ENCODE measurements at regions not wholly inside any gene's neighbourhood (a gene's known extent, or its start where the extent isn't known, plus 50 kb on each side); places are given as distances from the start of the nearest gene placed in this dataset.

DNA sequence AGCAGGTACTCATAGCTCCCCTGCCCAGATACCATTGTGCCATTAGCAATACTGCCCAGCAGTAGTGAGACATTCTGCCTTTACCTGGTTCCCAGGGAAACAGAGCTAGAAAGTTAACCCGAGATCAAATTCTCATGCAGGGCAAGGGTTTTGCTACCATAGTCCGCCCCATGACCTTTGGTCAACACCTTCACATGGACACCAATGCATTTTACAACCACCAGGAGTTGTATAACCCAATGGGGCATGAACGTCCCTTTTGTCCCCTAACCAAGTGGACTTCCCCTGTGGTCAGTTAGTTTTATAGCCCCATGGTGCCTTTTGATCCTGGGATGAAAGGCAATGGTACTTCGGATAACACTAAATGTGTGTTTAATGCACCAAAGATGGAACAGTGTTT lies 151.7 kb upstream of the IQSEC1 start:
- no peak for DNase-seq

DNA sequence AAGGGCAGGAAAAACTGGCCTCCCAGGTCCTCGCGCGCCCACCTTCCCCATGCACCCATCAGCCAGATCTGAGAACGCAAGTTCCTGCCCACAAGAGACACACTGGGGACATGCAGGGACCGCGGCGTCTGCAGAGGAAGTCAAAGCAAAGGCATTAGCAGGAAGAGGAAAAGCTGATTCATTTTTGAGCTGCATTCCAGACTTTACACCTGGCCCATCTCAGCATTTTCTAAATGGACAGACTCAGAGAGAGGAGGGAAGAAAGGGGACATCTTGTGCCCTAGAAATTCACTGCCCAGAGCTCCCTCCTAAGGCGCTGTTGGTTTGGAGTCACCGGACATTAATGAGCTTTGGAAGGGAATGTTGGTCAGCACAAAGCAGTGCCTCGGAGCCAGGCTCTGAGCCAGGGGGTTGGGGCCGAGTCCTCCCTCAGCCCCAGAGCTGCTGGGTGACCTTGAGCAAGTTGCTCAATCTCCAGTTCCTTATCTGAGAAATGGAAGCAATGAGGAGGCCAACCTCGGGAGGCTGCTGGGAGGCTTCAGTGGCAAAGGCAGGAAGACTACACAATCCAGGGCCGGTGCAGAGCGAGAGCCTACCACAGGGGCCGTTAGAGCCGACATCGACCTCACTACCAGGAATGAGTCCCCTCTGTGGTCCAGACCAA lies 150.5 kb upstream of the IQSEC1 start:
- DNase-seq: no peak

DNA sequence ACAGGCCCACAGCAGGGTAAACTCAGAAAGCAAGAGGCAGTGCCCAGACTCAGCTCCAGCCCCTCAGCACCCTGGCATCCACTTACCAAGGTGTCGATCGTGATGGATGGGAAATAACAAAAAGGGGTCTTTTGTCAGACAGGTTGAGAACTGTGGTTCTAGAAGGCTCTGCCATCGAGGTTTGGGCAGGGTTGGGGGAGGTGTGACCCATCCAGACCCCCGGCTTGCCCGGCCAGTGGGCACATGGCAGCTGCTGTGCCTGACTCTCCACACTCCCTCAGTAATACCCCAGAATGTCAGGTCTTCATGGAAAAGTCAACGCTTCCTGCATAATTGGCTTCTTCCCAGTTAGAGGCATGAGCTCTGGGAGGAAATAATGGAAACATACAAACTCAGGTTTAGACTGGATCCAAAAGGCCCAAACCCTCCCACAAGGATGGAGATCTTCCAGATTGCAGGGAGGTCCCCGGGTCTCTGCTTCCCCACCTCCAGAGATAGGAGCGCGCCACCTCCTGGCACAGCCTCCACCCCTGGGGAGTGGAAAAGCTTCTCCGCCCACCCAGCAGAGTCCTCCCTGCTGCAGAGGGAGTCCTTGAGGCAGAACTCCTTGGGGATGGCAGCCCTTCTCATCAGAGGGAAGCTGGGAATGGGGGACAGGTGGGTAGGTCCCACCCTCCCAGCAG lies 149.8 kb upstream of the IQSEC1 start:
- no peak for DNase-seq

GRCh38 chr3:13222131-13222530 lies 148.9 kb upstream of the IQSEC1 start:
- no peak for DNase-seq

- DNase-seq: no peak
Measured at GRCh38 chr3:13221491-13222061, 148.3 kb upstream of the IQSEC1 start.

DNA sequence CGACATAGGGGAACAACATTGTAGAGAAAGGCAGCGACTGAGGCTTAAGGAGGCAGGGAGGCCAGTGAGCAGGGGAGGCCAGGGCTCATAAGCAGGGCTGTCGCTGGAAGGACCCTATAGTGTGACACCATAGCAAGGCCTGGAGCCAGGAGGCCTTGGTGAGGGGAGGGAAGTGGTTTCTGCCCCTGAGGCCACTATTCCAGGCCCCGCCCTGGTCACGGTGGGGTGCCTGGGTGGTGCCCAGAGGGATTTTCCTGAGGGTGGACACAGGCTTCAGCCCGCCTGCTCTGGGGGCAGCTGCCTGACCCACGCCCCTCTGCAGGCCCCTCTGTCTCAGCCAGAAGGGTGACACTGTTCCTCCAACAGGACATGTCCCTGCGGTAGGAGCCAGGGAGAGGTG lies 147.8 kb upstream of the IQSEC1 start:
- DNase-seq: no peak

DNA sequence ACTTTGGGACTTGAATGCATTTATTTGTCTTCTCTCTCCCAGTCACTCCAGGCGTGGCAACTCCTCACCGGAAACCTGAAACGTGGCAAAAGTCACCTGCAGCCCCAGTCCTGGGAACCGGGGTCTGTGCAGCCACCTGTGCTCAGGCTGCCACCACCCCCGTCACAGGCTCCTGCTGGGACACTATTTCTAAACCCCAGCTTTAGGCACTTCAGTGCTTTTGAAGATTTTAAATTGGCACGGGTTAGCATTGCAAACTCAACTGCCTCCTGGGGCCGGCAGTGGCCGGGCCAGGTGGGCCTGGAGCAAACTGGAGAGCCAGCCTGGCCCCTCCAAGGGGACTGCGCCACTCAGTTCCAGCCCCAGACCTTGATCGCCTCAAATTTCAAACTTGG lies 146.7 kb upstream of the IQSEC1 start:
- no peak for DNase-seq

DNA sequence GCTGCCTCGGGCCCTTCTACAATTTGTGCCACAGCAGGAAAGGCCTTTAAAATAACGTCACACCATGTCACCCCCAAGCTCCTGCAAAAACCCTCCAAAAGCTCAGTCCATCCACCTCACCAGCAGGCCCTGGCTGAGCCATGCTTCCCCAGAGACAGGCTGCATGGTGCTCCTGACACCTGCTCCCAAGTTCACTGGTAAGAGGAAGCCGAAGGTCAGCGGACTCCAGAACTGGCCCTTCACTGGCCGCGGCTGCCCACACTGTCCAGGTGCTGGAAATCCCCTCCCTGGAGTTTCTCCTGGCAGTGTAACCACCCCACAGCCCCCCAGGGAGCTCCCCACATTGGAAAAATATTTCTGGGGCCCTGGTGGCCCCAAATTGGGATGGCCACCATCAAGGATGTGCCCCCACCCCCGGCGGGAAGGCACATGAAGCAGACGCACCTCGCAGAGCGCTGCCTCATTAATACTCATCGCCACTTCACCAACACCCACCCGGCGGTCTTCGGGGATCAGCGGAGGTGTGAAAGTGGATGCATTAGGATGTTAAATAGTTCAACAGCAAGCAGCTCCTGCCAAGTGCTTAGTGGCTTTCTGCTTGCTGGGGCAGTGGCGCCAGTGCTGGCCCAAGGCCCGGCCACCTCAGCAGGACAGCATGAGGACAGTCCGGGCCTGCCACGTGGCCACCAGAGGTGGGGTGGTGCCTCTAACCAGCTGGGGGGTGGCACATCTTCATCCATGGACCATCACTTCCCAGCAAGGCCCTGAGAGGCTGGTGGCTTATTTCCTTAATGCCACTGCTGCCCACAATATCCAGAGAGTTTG lies 146.1 kb upstream of the IQSEC1 start:
- DNase-seq: no peak

DNA sequence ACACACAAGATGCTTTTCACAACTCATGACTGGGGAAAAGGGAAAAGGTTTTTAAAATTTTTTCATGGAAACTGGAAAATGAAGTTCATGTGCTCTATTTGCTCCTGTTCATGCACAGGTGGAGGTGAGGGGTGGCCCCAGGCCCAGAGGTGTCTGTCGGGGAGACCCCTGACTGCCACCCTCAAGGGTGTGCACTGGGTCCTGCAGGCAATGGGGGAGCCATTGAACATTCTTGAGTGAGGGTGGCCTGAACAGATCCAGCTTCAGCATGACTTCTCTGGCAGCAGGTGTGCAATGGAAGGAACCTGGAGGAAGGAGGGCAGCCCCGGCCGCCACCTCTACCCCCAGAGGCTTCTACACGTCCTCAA lies 145.3 kb upstream of the IQSEC1 start:
- no peak for DNase-seq

DNA sequence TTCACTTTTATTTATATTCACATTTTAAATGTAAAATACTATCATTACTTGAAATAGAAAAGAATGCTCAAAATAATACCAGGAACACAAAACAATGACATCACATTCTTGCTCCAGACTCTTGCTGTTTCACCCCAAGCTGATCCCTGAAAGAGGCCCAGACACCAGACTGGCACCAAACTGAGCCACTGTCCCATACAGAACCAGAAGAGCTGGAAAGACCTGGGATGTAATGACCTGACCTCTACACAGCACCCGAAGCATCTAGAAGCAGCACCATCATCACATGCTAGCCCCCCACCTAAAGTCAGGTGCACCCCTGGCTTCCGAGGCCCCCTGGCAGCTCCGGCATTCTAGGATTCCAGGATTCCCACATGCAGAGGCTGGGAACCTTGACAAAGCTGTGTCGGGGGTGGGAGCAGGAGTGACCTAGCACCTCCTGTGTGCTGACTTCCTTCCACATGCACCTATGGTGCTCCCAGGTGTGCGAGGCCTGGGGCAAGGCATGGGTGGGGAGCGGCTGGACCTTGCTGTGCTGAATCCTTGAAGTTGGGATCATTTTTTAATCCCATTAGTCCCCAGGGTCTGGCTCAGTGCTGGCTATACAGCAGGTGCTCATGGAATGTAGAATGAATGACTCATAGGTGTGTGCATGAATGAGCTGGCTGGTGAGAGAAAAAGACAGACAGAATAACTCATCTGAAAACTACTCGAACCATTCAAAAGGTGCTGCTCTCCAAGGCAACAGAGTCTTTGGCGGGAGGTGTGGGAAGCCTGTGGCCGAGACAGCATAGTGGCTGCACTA lies 144.7 kb upstream of the IQSEC1 start:
- no peak for DNase-seq

DNA sequence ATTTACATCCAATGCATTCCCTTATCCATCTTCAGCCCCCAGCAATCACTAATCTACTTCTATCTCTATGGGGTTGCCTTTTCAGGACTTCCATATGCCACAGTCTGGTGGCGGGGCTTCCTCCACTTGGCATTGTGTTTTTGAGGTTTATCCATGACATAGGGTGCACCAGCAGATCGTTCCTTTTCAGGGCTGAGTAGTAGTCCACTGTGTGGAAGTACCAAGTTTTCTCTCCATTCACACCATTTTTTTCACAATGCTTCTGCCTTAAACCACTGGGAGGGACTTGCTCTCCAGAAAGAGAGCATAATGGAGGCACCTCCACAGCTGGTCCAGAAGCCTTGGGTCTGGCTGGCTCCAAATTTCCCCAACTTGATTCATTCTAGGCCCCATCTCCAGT lies 144.0 kb upstream of the IQSEC1 start:
- DNase-seq: no peak

GRCh38 chr3:13215940-13216546 lies 142.8 kb upstream of the IQSEC1 start:
- DNase-seq: no peak

- DNase-seq: no peak
Measured at GRCh38 chr3:13214847-13215472, 141.7 kb upstream of the IQSEC1 start.

- no peak for DNase-seq
Measured at GRCh38 chr3:13213911-13214846, 140.9 kb upstream of the IQSEC1 start.

DNA sequence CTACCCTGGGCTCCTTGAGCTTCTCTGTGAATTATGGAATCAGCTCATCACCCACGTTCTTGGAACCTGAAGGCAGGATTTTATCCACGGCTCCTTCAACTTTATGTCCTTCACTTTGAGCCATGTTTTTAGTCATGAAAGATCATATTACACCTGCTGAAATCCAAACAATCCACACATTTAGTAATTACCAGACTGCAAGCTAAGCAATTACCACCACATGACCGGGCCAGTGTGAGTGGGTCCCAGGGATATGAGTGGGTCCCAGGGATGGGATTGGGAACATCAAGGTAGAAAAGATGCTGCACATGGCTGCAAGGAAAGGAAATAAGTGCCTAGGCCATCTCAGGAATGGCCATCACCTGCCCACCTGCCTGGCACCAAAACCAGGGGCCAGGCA lies 140.3 kb upstream of the IQSEC1 start:
- no peak for DNase-seq

GRCh38 chr3:13211605-13212210 lies 138.5 kb upstream of the IQSEC1 start:
- no peak for DNase-seq

DNA sequence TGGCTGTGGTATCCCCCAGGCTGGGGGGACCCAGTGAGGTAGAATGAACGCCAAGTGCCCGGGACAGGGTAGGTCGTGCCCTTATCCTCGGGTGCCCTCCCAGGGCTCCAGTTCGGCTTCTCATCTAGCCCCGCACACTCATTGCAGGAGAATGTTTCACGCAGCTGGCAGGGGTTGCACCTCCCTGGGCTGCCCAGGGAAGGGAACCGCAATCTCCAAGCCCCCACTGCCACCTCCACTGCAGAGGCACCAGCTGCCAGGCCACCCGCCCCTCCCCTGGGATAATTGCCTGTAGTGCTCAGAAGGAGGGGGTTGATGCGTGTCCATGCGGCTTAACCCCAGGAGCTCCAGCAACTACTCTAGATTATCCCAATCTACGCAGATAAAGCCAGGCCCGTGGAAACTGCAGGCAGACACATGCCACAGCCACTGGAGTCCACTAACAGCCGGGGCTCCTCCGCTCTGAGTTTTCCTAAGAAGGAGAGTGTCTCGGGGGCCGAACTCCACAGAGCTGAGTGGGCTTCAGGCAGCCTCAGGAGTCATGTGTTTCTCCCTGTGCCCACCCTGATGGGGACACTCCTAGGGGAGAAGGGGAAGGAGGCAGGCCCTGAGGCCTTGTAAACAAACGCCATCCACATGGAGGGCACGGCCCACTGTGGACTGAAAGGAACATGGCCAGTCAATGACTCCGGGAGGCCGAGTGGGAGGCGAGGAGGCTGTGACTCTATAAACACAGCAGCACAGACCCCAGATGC lies 137.2 kb upstream of the IQSEC1 start:
- peak; percentile 43 for DNase-seq

DNA sequence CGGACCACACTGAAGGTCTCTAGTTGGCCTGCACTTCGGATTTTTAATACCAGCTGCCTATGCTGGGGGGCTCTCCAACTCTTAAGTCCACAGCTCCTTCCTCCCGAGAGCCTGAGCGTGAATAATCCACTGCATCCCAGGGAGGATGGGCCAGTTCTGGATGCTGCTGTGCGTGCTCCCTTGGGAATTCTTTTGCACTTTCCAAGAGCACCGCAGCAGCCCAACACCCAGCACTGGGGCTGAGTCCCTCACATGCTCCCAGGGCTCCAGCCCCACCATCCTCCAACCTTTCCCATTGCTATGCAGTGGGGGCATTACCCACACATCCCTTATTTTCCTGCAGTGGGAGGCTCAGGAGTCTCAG lies 136.4 kb upstream of the IQSEC1 start:
- DNase-seq: peak; percentile 38
